Posterior vena cava (tissue), 2 donors: ENCODE measurements at regions not wholly inside any gene's neighbourhood (a gene's known extent, or its start where the extent isn't known, plus 50 kb on each side); places are given as distances from the start of the nearest gene placed in this dataset.
"Not testable (repeated sequence)": the region's sequence is repeated elsewhere in the genome, so short reads cannot be mapped to it uniquely, and the experiment has no call there.

Experiments
- DNase-seq: peaks from one replicate; pipeline ENCODE4 v3.0.0-alpha.2; 2020; ENCODE audit warnings: low spot score
- intact Hi-C, 2 donors: fragments of 100-400 bp; cut with DNase I; formaldehyde crosslinking; loops; one replicate each; pipeline versions ENCODE4 v1.14.1 to v1.14.2; 2022 to 2023
- donor health status: DM: yes; HTN: yes; CAD: no.
- donor health status: DM: yes; HTN: yes; CAD: no.

DNA sequence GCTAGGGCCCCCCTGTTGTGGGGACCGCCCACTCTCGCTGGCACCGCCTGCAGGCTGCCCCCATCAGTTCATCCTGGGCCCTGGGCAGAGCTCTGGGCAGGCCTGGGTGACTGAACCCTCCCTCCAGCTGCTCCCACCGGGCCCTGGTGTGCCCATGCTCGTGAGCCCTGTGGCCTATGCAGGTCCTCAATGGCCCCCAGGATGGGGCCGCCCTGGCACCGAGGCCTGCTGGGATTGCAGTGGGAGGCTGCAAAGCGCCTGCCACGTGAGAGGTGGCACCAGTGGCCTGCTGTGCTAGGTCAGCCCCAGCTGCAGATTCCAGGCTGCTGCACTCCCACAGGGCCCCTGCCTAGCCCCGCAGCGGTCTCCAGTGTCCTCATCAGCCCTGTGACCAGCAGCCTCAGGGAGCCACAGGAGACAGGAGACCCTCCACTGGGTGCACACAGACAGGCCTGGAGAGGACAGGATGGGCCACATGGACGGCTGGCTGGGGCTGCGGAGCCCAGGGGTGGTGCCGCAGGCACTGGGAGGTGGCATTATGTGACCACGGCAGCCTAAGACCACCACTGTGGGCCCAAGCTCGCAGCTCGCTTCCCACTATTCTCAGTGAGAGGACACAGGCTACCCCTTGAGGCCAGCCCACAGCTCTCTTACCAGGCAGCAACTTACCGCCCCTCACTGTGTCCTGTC, 199.4 kb downstream of the BCR start:
- intact Hi-C loops: loop anchor here (10.0 kb wide), 1 partner anchor 205 kb away; no protein-coding TSS in a partner anchor
- DNase-seq: not testable (repeated sequence)

DNA sequence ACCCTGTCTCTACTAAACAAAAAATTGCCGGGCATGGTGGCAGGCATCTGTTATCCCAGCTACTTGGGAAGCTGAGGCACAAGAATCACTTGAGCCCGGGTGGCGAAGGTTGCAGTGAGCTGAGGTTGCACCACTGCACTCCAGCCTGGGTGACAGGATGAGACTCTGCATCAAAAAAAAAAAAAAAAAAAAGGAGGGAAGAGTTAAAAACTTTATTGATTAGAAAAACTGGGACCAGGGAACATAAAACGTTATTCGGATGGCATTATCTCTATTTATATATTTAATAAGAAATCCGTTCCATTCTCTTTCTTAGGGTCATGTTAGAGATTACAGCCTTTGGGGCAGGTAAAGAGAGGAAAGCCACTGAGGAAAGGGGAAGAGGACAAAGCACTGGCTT, 197.5 kb downstream of the BCR start:
- DNase-seq: no peak
- intact Hi-C loops: no loop called here

DNA sequence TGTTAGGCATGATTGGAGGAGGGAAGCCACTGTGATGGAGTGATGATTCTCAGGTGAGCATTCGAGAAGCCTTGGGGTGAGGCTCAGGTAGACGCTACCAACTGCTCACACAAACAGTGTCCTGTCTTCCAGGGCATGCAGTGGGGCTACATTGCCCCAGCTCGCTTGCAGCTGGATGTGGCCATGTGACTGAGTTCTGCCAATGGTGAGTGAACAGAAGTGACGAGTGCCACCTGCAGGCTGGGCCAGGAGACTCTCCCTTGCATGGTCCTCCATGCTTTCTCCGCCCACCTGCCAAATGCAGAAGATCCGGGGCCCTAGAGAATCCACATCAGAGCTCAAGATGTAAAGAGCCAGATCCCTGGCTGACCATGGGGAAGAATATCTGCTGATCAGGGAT, 195.9 kb downstream of the BCR start:
- intact Hi-C loops: no loop called here
- no peak for DNase-seq

DNA sequence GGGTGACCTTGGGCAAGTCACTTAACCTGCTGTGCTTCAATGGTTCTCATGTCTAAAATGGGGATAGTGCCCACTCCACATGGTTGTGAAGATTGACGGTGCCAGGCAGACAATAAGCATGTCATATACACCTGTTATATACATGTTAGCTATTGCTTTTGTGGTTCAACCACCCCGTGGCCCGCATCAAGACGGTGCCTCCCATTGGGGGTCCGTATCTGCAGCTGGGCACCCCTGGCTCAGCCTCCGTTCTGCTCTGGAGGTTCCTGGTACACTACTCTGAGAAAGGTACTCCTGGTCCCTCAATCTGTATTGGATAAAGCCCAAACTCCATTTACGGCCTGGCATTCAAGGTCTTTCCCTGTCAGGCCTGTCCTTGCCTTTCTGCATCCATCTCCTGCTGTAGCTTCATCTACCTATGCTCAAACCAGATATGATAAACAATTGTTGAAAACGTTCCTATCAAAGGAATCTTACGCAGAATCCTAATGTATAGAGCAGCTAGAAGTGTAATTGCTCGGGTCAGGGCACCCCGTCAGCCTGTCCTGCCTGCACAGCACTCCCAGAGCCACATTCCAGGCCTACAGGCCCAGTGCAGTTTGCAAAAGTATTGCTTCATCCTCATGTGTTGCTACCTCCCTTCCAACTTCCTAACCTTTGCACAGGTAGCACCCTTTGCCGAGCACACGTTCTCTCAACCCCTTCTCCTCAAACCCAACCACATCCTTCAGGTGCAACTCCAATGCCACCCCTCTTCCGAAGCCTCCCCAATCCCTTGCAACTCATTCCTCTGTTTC, 194.9 kb downstream of the BCR start:
- intact Hi-C loops: no loop called here
- DNase-seq: no peak

DNA sequence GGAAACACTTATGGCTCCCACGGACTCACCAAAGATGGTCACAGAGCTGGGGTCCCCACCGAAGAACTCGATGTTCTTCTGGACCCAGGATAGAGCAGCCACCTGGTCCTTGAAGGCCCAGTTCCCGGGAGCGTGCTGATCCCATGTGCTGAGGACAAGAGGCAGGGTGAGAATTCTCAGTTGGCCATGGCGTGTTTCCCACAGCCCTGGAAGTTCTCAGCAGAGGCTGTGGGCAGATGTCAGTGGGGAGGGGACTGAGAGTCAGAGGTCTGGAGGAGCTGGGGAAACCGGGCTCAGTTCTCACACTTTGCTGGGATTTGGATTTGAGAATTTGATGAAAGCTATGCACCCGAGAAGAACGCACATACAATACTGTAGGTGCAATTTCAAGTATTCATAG, 193.3 kb downstream of the BCR start:
- intact Hi-C loops: no loop called here
- no peak for DNase-seq

DNA sequence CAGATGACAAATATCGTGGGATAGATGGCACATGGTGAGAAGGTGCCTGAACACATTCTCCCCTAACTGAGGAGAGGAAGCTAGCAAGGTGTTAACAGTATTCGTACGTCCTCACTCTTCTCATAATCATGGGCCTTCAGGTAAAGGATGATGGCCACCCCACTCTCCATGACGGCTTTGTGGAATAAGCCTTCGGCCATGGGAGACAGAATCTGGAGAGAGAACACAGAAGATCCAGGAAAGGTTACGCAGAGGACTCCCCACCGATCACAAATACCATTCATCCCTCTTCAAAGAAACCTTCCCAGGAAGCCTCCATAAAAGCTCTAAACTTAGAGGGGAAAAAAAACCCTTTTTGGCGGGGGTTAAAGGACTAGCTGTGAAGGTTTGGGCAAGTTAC, 189.9 kb downstream of the BCR start:
- intact Hi-C loops: no loop called here
- DNase-seq: no peak

DNA sequence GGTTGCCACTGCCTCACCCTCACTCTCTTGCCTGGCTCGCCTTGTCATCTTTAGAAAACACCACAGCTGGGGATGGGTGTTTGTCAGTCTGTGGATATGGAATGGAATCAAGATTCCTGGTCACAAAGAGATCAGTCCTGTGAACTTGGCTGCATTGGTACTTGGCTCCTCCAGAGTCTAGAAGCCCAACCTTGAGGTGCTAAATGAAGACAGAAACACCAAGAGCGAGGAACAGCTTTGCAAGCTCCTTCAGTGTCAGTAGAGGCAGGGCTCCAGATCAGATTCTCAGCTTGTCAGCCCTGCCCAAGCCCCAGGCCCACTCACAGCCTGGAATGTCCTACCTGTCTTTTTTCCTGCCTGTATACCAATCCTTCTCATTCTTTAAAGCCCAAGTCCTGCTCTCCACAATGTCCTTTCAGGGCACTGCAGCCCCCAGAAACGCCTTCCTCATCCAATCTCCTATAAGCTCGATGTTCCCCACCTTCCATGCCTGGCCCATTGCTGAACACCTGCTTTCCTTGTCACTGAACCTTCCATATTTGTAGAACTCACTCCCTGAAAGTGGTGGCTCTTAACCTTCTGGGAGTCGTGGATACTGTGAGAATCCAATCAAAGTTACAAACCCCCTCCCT, 188.9 kb downstream of the BCR start:
- intact Hi-C loops: no loop called here
- DNase-seq: no peak
